B cell (primary cell): ENCODE measurements at regions not wholly inside any gene's neighbourhood (a gene's known extent, or its start where the extent isn't known, plus 50 kb on each side); places are given as distances from the start of the nearest gene placed in this dataset.

Experiments used
- ATAC-seq: fragments of 200-7000 bp; cut with Tn5 transposase; one replicate; pipeline ENCODE4 v1.10.0; 2021; ENCODE audit warnings: low read depth, mild to moderate bottlenecking, moderate number of reproducible peaks, moderate library complexity
- CTCF ChIA-PET: fragments of 350-600 bp; sonication (Branson Sonifier 250); formaldehyde crosslinking; loops from one replicate; lab custom pipeline; 2021; ENCODE audit warnings: antibody characterized with exemption, inconsistent platforms; lab: Charles Lee
- POLR2A ChIA-PET: fragments of 350-600 bp; sonication (Branson Sonifier 250); formaldehyde crosslinking; loops from one replicate; lab custom pipeline; 2021; ENCODE audit warnings: antibody characterized with exemption; lab: Charles Lee
- DNase-seq: peaks from one replicate; pipeline ENCODE4 v3.0.0; 2013
- H2AFZ ChIP-seq: 2 replicates; pipeline ENCODE4 v1.6.1; 2012; ENCODE audit warnings: mild to moderate bottlenecking, low read depth, low read length; ENCODE audit not compliant: insufficient read depth, poor library complexity, severe bottlenecking
- H3K27ac ChIP-seq, 2 donors: 1 replicate in 1 of 2; 2 replicates in 1 of 2; pipeline ENCODE4 v1.5.1; 2012 to 2013; ENCODE audit warnings: low read length in 2 of 2, mild to moderate bottlenecking in 2 of 2, moderate library complexity in 1 of 2
- H3K27me3 ChIP-seq, 4 experiments: fragments of 200-600 bp in 1 of 4; sonication (generic) in 1 of 4; replicated peaks in 1 of 4; 1 replicate in 2 of 4; 2 replicates in 2 of 4; pipeline versions ENCODE4 v1.6.1 to v1.7.0; 2013 to 2016; ENCODE audit warnings: low read length in 3 of 4, mild to moderate bottlenecking in 2 of 4, mixed read lengths in 1 of 4, moderate library complexity in 1 of 4; ENCODE audit not compliant: insufficient read depth in 4 of 4, control insufficient read depth in 3 of 4; ENCODE audit errors: control extremely low read depth in 1 of 4
- H3K36me3 ChIP-seq, 2 experiments: replicated peaks in 1 of 2; 1 replicate in 1 of 2; 2 replicates in 1 of 2; pipeline versions ENCODE4 v1.6.1 to v1.7.1; 2013; ENCODE audit warnings: low read length in 1 of 2; ENCODE audit not compliant: insufficient read depth in 2 of 2, control insufficient read depth in 1 of 2; ENCODE audit errors: control extremely low read depth in 1 of 2, extremely low read depth in 1 of 2
- H3K4me1 ChIP-seq, 2 donors: fragments of 200-600 bp in 1 of 2; sonication (generic) in 1 of 2; 1 replicate in 1 of 2; 2 replicates in 1 of 2; pipeline versions ENCODE4 v1.5.1 to v1.6.1; 2013 to 2017; ENCODE audit warnings: low read length in 2 of 2; ENCODE audit not compliant: control insufficient read depth in 2 of 2, insufficient read depth in 2 of 2
- H3K4me2 ChIP-seq: replicated peaks from 2 replicates; pipeline ENCODE3; 2012; ENCODE audit warnings: mild to moderate bottlenecking, low read depth, low read length; ENCODE audit not compliant: poor library complexity, severe bottlenecking
- H3K4me3 ChIP-seq, 5 experiments: fragments of 200-600 bp in 1 of 5; sonication (generic) in 1 of 5; 1 replicate in 3 of 5; 2 replicates in 2 of 5; pipeline versions ENCODE4 v1.5.1 to v1.7.0; 2011 to 2016; ENCODE audit warnings: low read length in 4 of 5, mild to moderate bottlenecking in 4 of 5, low read depth in 2 of 5, control low read depth in 1 of 5, moderate library complexity in 1 of 5; ENCODE audit not compliant: insufficient read depth in 1 of 5; ENCODE audit errors: control extremely low read depth in 1 of 5, extremely low read depth in 1 of 5
- H3K79me2 ChIP-seq: fragments of 200-600 bp; sonication (generic); one replicate; pipeline ENCODE4 v1.6.0; 2016; ENCODE audit warnings: low read length; ENCODE audit not compliant: control insufficient read depth, insufficient read depth
- H3K9ac ChIP-seq: fragments of 200-600 bp; sonication (generic); 2 replicates; pipeline ENCODE4 v1.6.1; 2017; ENCODE audit warnings: mild to moderate bottlenecking, low read length, moderate library complexity
- H3K9me3 ChIP-seq, 3 donors: one replicate each; pipeline versions ENCODE4 v1.6.1 to v1.7.1; 2013; ENCODE audit warnings: low read length in 2 of 3; ENCODE audit not compliant: control insufficient read depth in 2 of 3, insufficient read depth in 1 of 3; ENCODE audit errors: control extremely low read depth in 1 of 3
- H4K20me1 ChIP-seq: 2 replicates; pipeline ENCODE4 v1.6.0; 2012; ENCODE audit warnings: mild to moderate bottlenecking, low read length; ENCODE audit not compliant: insufficient read depth, control insufficient read depth, poor library complexity, severe bottlenecking
- H3K27ac Mint-ChIP-seq: one replicate; pipeline ENCODE4 v1.8.0; 2021; ENCODE audit warnings: mixed read lengths
- H3K27me3 Mint-ChIP-seq: one replicate; pipeline ENCODE4 v1.8.0; 2021; ENCODE audit warnings: mixed read lengths
- H3K4me1 Mint-ChIP-seq: one replicate; pipeline ENCODE4 v1.8.0; 2021; ENCODE audit warnings: mixed read lengths
- H3K4me3 Mint-ChIP-seq: one replicate; pipeline ENCODE4 v1.8.0; 2021; ENCODE audit warnings: mixed read lengths
- H3K9me3 Mint-ChIP-seq: one replicate; pipeline ENCODE4 v1.8.0; 2022; ENCODE audit warnings: mixed read lengths; ENCODE audit not compliant: insufficient read depth
- EZH2 ChIP-seq: IDR thresholded peaks from 2 replicates; pipeline ENCODE4 v1.6.1; 2012; ENCODE audit warnings: borderline replicate concordance, low read depth, mild to moderate bottlenecking, moderate library complexity, low read length; ENCODE audit not compliant: insufficient read depth, poor library complexity, severe bottlenecking
- WGBS: methylation state at CpG from one replicate; pipeline ENCODE4 v1.1.5; 2013; ENCODE audit warnings: missing lambda C conversion rate; ENCODE audit not compliant: insufficient coverage; 5-methylcytosine and 5-hydroxymethylcytosine counted together
- intact Hi-C: fragments of 100-400 bp; cut with micrococcal nuclease; formaldehyde crosslinking; loops from one replicate; pipeline ENCODE4 v1.10.0; 2022
- TF ChIP-seq, protein P1 (sequence below): fragments of 200-600 bp; IDR thresholded peaks from one replicate; pipeline ENCODE4 v1.8.0; 2022; ENCODE audit warnings: antibody characterized with exemption, mild to moderate bottlenecking

GRCh38 chr5:5756762-5757161 lies 334.3 kb downstream of the ICE1 start:
- Histone ChIP-seq H3K27me3 (no peaks in the 10 kb centered on the region), H3K4me1 (peaks cover 44 to 53% of the 10 kb centered on the region in 2 donors), H3K36me3 (no peaks in the 10 kb centered on the region), H3K4me3 (no peak overlapping the region), H4K20me1 (no peaks in the 10 kb centered on the region), H3K9ac (no peak overlapping the region), H3K79me2 (no peaks in the 10 kb centered on the region), H2AFZ (no peak overlapping the region), H3K4me2 (peak overlapping the region; percentile 40), H3K9me3 (peaks cover 0 to 3% (median 3%) of the 10 kb centered on the region in 3 donors), H3K27ac (no peak overlapping the region)
- 72% methylated on average over 2 of the region's 2 CpGs for WGBS
- H3K4me3 Mint-ChIP-seq, result peak overlapping the region; percentile 64
- H3K9me3 Mint-ChIP-seq, result no peaks in the 10 kb centered on the region
- CTCF ChIA-PET, result no interaction called here
- peaks cover 61% of the 10 kb centered on the region for H3K4me1 Mint-ChIP-seq
- TF ChIP-seq EZH2, result no peak
- TF ChIP-seq, protein P1, sequence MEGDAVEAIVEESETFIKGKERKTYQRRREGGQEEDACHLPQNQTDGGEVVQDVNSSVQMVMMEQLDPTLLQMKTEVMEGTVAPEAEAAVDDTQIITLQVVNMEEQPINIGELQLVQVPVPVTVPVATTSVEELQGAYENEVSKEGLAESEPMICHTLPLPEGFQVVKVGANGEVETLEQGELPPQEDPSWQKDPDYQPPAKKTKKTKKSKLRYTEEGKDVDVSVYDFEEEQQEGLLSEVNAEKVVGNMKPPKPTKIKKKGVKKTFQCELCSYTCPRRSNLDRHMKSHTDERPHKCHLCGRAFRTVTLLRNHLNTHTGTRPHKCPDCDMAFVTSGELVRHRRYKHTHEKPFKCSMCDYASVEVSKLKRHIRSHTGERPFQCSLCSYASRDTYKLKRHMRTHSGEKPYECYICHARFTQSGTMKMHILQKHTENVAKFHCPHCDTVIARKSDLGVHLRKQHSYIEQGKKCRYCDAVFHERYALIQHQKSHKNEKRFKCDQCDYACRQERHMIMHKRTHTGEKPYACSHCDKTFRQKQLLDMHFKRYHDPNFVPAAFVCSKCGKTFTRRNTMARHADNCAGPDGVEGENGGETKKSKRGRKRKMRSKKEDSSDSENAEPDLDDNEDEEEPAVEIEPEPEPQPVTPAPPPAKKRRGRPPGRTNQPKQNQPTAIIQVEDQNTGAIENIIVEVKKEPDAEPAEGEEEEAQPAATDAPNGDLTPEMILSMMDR, result no peak
- DNase-seq, result no peak
- intact Hi-C loops, result loop anchor here (10.0 kb wide), 1 partner anchor 262 kb away; no protein-coding TSS in a partner anchor
- no peaks in the 10 kb centered on the region for H3K27me3 Mint-ChIP-seq
- POLR2A ChIA-PET, result no interaction called here
- H3K27ac Mint-ChIP-seq, result peak overlapping the region; percentile 89
- no peak for ATAC-seq

- ChIA-PET CTCF (no interaction called here), POLR2A (no interaction called here)
- Mint-ChIP-seq H3K4me1 (peaks cover 68% of the 10 kb centered on the region), H3K9me3 (no peaks in the 10 kb centered on the region), H3K27ac (peak overlapping the region; percentile 89), H3K27me3 (no peaks in the 10 kb centered on the region), H3K4me3 (peak overlapping the region; percentile 64)
- Histone ChIP-seq H3K4me3 (peak overlapping the region in 1 of 5 experiments; percentile 22), H3K4me1 (peaks cover 50 to 58% of the 10 kb centered on the region in 2 donors), H3K27me3 (no peaks in the 10 kb centered on the region), H4K20me1 (no peaks in the 10 kb centered on the region), H3K36me3 (no peaks in the 10 kb centered on the region), H2AFZ (no peak overlapping the region), H3K4me2 (peak overlapping the region; percentile 40), H3K9ac (no peak overlapping the region), H3K9me3 (peaks cover 0 to 3% (median 3%) of the 10 kb centered on the region in 3 donors), H3K79me2 (no peaks in the 10 kb centered on the region), H3K27ac (peak overlapping the region in 1 of 2 donors; percentile 37)
- DNase-seq (peak; percentile 24), ATAC-seq (peak; percentile 42)
- WGBS, result no CpG with 5 or more reads among the region's 2 CpGs
- TF ChIP-seq EZH2, result no peak
- TF ChIP-seq, protein P1, result no peak
- intact Hi-C loops, result loop anchor here (10.0 kb wide), 1 partner anchor 261 kb away; no protein-coding TSS in a partner anchor
Observed at GRCh38 chr5:5755888-5756287, 333.4 kb downstream of the ICE1 start.
